ENCODE measurements at regions not wholly inside any gene's neighbourhood (a gene's known extent, or its start where the extent isn't known, plus 50 kb on each side); places are given as distances from the start of the nearest gene placed in this dataset.
A peak's percentile ranks its signal among the peaks of the same experiment; 100 is the strongest.

GRCh38 chr3:152199102-152199840 is 69.5 kb upstream of the MBNL1 start:
- peak overlapping the region; percentile 14 for H2AFZ ChIP-seq (ENCODE audit: low read depth, low read length, poor library complexity, severe bottlenecking)
- no peaks in the 10 kb centered on the region for H4K20me1 ChIP-seq (ENCODE audit: insufficient read depth)
- H3K9me2 ChIP-seq (ENCODE audit: insufficient read depth), result no peaks in the 10 kb centered on the region
- no TSS peak for BruUV-seq (replicated peaks)
- TF ChIP-seq YY1 (IDR thresholded peaks at IDR 0.05; ENCODE audit: extremely low read depth, insufficient replicate concordance, low read depth, low read length) (no peak), CEBPB (IDR thresholded peaks at IDR 0.05; ENCODE audit: low read depth) (no peak), RAD21 (IDR thresholded peaks at IDR 0.05; ENCODE audit: low read depth) (no peak), EZH2phosphoT487 (IDR thresholded peaks at IDR 0.05; ENCODE audit: borderline replicate concordance) (no peak), ZNF274 (IDR thresholded peaks at IDR 0.05; ENCODE audit: low read depth, low read length) (no peak)
- RAD21 ChIA-PET (ENCODE audit: low non-redundant PET in 1 of 2, low total read pairs in 2 of 2, uncharacterized antibody in 2 of 2, unreplicated experiment in 2 of 2), result no interaction called here
- no peaks in the 10 kb centered on the region for H3K27me3 ChIP-seq (ENCODE audit: insufficient read depth, low read length)
- no peaks in the 10 kb centered on the region for H3K79me2 ChIP-seq (ENCODE audit: insufficient read depth, low read length)
- POLR2A ChIA-PET, result no interaction called here
- H3K9ac ChIP-seq (ENCODE audit: low read length), result no peak overlapping the region
- DNase-seq (ENCODE audit: low read depth, low spot score) (no peak), ATAC-seq (no peak)
- H3K4me1 ChIP-seq (ENCODE audit: control insufficient read depth in 1 of 2, insufficient read depth in 2 of 2, low read length in 2 of 2), result no peaks in the 10 kb centered on the region; a peak in 1 of 4 replicates
- no peak overlapping the region for H3K27ac ChIP-seq (ENCODE audit: low read depth, low read length)
- H3K4me3 ChIP-seq (replicated peaks in 1 of 2; ENCODE audit: low read depth in 1 of 2, low read length in 2 of 2), result no peak overlapping the region
- no peak overlapping the region for H3K4me2 ChIP-seq (ENCODE audit: low read length)
- H3K9me3 ChIP-seq (ENCODE audit: control insufficient read depth in 1 of 2, insufficient read depth in 1 of 2, low read depth in 1 of 2, low read length in 2 of 2), result no peaks in the 10 kb centered on the region
- H3K36me3 ChIP-seq (ENCODE audit: control insufficient read depth in 1 of 2, insufficient read depth in 2 of 2, low read length in 2 of 2), result no peaks in the 10 kb centered on the region
- intact Hi-C loops (cut with micrococcal nuclease), result no loop called here
- CTCF ChIA-PET, result no interaction called here

- POLR2A ChIA-PET, result no interaction called here
- Histone ChIP-seq H3K27me3 (ENCODE audit: insufficient read depth, low read length) (no peaks in the 10 kb centered on the region), H3K9ac (ENCODE audit: low read length) (no peak overlapping the region), H3K9me2 (ENCODE audit: insufficient read depth) (no peaks in the 10 kb centered on the region), H3K4me2 (ENCODE audit: low read length) (no peak overlapping the region), H3K4me1 (ENCODE audit: control insufficient read depth in 1 of 2, insufficient read depth in 2 of 2, low read length in 2 of 2) (no peaks in the 10 kb centered on the region; a peak in 1 of 4 replicates), H3K9me3 (ENCODE audit: control insufficient read depth in 1 of 2, insufficient read depth in 1 of 2, low read depth in 1 of 2, low read length in 2 of 2) (no peaks in the 10 kb centered on the region), H3K4me3 (replicated peaks in 1 of 2; ENCODE audit: low read depth in 1 of 2, low read length in 2 of 2) (no peak overlapping the region), H4K20me1 (ENCODE audit: insufficient read depth) (no peaks in the 10 kb centered on the region), H2AFZ (ENCODE audit: low read depth, low read length, poor library complexity, severe bottlenecking) (peak overlapping the region; percentile 70), H3K79me2 (ENCODE audit: insufficient read depth, low read length) (no peaks in the 10 kb centered on the region), H3K36me3 (ENCODE audit: control insufficient read depth in 1 of 2, insufficient read depth in 2 of 2, low read length in 2 of 2) (no peaks in the 10 kb centered on the region), H3K27ac (ENCODE audit: low read depth, low read length) (no peak overlapping the region)
- CTCF ChIA-PET, result no interaction called here
- no TSS peak for BruUV-seq (replicated peaks)
- DNase-seq (ENCODE audit: low read depth, low spot score) (no peak), ATAC-seq (no peak)
- RAD21 ChIA-PET (ENCODE audit: low non-redundant PET in 1 of 2, low total read pairs in 2 of 2, uncharacterized antibody in 2 of 2, unreplicated experiment in 2 of 2), result no interaction called here
- intact Hi-C loops (cut with micrococcal nuclease), result no loop called here
- no peak for TF ChIP-seq CEBPB (IDR thresholded peaks at IDR 0.05; ENCODE audit: low read depth)
These were observed 68.0 kb upstream of the MBNL1 start for GRCh38 chr3:152200476-152201420.

Data from HCT116 (cell line).